HepG2 (cell line): ENCODE measurements at regions not wholly inside any gene's neighbourhood (a gene's known extent, or its start where the extent isn't known, plus 50 kb on each side); places are given as distances from the start of the nearest gene placed in this dataset.

ENCODE experiments used
- ATAC-seq: fragments of 200-7000 bp; cut with Tn5 transposase; 3 replicates; pipeline ENCODE4 v1.9.1; 2020; ENCODE audit warnings: mild to moderate bottlenecking, moderate library complexity
- BruUV-seq: library from RNA; stranded (reverse); fragments of 400-500 nt; replicated peaks from 2 replicates; lab custom pipeline; 2021; lab: Mats Ljungman, UMichigan
- CTCF ChIA-PET: fragments of 300-600 bp; formaldehyde crosslinking; extraction: SDS; loops from one replicate; lab custom pipeline; 2021; ENCODE audit warnings: low total read pairs, inconsistent platforms, low intra/inter-chr PET ratio; lab: Yijun Ruan, JAX
- POLR2A ChIA-PET: fragments of 350-600 bp; sonication (Branson Sonifier 250); formaldehyde crosslinking; loops from one replicate; lab custom pipeline; 2020; ENCODE audit warnings: antibody characterized with exemption, inconsistent platforms; lab: Yijun Ruan, JAX
- DNase-seq: peaks from one replicate; pipeline ENCODE4 v3.0.0-alpha.2; 2015; ENCODE audit warnings: low spot score
- FAIRE-seq: peaks from 3 replicates; lab custom pipeline; 2011; peaks lifted over from hg19 to GRCh38; lab: Jason Lieb, UNC
- H2AFZ ChIP-seq: one replicate; pipeline ENCODE4 v1.6.1; 2011; ENCODE audit warnings: low read length, inconsistent platforms
- H3K27ac ChIP-seq: fragments of 300-600 bp; 3 replicates; pipeline ENCODE4 v1.8.0; 2011; ENCODE audit warnings: mixed run types, mild to moderate bottlenecking, mixed read lengths, low read length, inconsistent platforms; ENCODE audit not compliant: insufficient read depth; ENCODE audit errors: extremely low read length
- H3K27me3 ChIP-seq, 2 experiments: fragments of 200-600 bp in 1 of 2; 2 replicates in 1 of 2; 3 replicates in 1 of 2; pipeline versions ENCODE4 v1.6.0 to v1.8.0; 2011; ENCODE audit warnings: low read length in 2 of 2, mild to moderate bottlenecking in 2 of 2, moderate library complexity in 2 of 2, inconsistent platforms in 1 of 2; ENCODE audit not compliant: insufficient read depth in 2 of 2, control insufficient read depth in 1 of 2
- H3K36me3 ChIP-seq, 2 experiments: fragments of 200-600 bp in 1 of 2; replicated peaks in 1 of 2; 2 replicates in 1 of 2; 3 replicates in 1 of 2; pipeline versions ENCODE4 v1.5.1 to v1.8.0; 2011; ENCODE audit warnings: low read length in 2 of 2, inconsistent platforms in 1 of 2; ENCODE audit not compliant: insufficient read depth in 2 of 2, control insufficient read depth in 1 of 2
- H3K4me1 ChIP-seq: 2 replicates; pipeline ENCODE4 v1.5.1; 2012; ENCODE audit warnings: low read length, inconsistent platforms; ENCODE audit not compliant: insufficient read depth
- H3K4me2 ChIP-seq: 2 replicates; pipeline ENCODE4 v1.6.0; 2011; ENCODE audit warnings: low read depth, low read length, inconsistent platforms
- H3K4me3 ChIP-seq, 3 experiments: fragments of 200-600 bp in 1 of 3; sonication (generic), shearing (Covaris generic) in 1 of 3; replicated peaks in 1 of 3; 2 replicates each; pipeline ENCODE4 v1.5.1; 2011 to 2016; ENCODE audit warnings: low read length in 3 of 3, inconsistent platforms in 2 of 3, low read depth in 2 of 3, mild to moderate bottlenecking in 2 of 3, control low read depth in 1 of 3, mixed read lengths in 1 of 3; ENCODE audit not compliant: insufficient read depth in 1 of 3
- H3K79me2 ChIP-seq: one replicate; pipeline ENCODE4 v1.6.1; 2011; ENCODE audit warnings: low read length, inconsistent platforms; ENCODE audit not compliant: insufficient read depth
- H3K9ac ChIP-seq: 2 replicates; pipeline ENCODE4 v1.6.0; 2011; ENCODE audit warnings: mild to moderate bottlenecking, low read depth, low read length, inconsistent platforms; ENCODE audit not compliant: insufficient read depth
- H3K9me3 ChIP-seq: 2 replicates; pipeline ENCODE4 v1.5.1; 2012; ENCODE audit warnings: mild to moderate bottlenecking, low read length
- H4K20me1 ChIP-seq: 2 replicates; pipeline ENCODE4 v1.6.0; 2011; ENCODE audit warnings: inconsistent platforms, mild to moderate bottlenecking, low read length, moderate library complexity; ENCODE audit not compliant: insufficient read depth
- ATF7-NPFF ChIP-seq: sonication (generic); formaldehyde crosslinking; IDR thresholded peaks from 2 replicates; pipeline ENCODE4 v1.8.1; 2023; ENCODE audit warnings: mild to moderate bottlenecking, low read depth, missing genetic modification reagents, moderate library complexity
- ATRX ChIP-seq: sonication (generic); formaldehyde crosslinking; IDR thresholded peaks from 2 replicates; pipeline ENCODE4 v1.4.0; 2020; ENCODE audit warnings: missing genetic modification reagents, borderline replicate concordance
- ELF4 ChIP-seq: sonication (generic); formaldehyde crosslinking; IDR thresholded peaks from 2 replicates; pipeline ENCODE4 v1.5.0; 2020; ENCODE audit warnings: missing genetic modification reagents, mild to moderate bottlenecking, moderate library complexity, borderline replicate concordance
- FUBP1 ChIP-seq: sonication (generic); formaldehyde crosslinking; IDR thresholded peaks from 2 replicates; pipeline ENCODE4 v1.5.1; 2020; ENCODE audit warnings: missing genetic modification reagents, mild to moderate bottlenecking, borderline replicate concordance
- HOXA9 ChIP-seq: sonication (generic); formaldehyde crosslinking; IDR thresholded peaks from 2 replicates; pipeline ENCODE4 v1.8.1; 2022; ENCODE audit warnings: missing genetic modification reagents, mild to moderate bottlenecking, moderate library complexity, borderline replicate concordance
- KAT8 ChIP-seq: IDR thresholded peaks from 2 replicates; pipeline ENCODE4 v1.6.1; 2016; ENCODE audit warnings: missing genetic modification reagents, missing compliant biosample characterization
- NAIF1 ChIP-seq: sonication (generic); formaldehyde crosslinking; IDR thresholded peaks from 2 replicates; pipeline ENCODE4 v1.5.0; 2020; ENCODE audit warnings: mild to moderate bottlenecking, missing genetic modification reagents, borderline replicate concordance
- NFYB ChIP-seq: sonication (generic); formaldehyde crosslinking; IDR thresholded peaks from 2 replicates; pipeline ENCODE4 v1.4.0; 2020; ENCODE audit warnings: missing genetic modification reagents
- RBFOX2 ChIP-seq: fragments of 200-400 bp; formaldehyde crosslinking; IDR thresholded peaks from 2 replicates; pipeline ENCODE4 v1.6.1; 2017; ENCODE audit warnings: low read depth, mild to moderate bottlenecking, low read length
- RXRA ChIP-seq: sonication (generic); formaldehyde crosslinking; IDR thresholded peaks from 2 replicates; pipeline ENCODE4 v1.5.1; 2020; ENCODE audit warnings: missing genetic modification reagents
- SIX1 ChIP-seq: sonication (generic); formaldehyde crosslinking; IDR thresholded peaks from 2 replicates; pipeline ENCODE4 v1.4.0; 2020; ENCODE audit warnings: missing genetic modification reagents, borderline replicate concordance
- SMAD9 ChIP-seq: sonication (generic); formaldehyde crosslinking; IDR thresholded peaks from 2 replicates; pipeline ENCODE4 v1.5.1; 2020; ENCODE audit warnings: mild to moderate bottlenecking, missing genetic modification reagents
- TFAP4 ChIP-seq: sonication (generic); IDR thresholded peaks from 2 replicates; pipeline ENCODE4 v1.6.1; 2016; ENCODE audit warnings: low read depth, borderline replicate concordance
- TOE1 ChIP-seq: sonication (generic); formaldehyde crosslinking; IDR thresholded peaks from 2 replicates; pipeline ENCODE4 v1.4.0; 2020; ENCODE audit warnings: mild to moderate bottlenecking, missing genetic modification reagents
- ZBTB8A ChIP-seq: sonication (generic); formaldehyde crosslinking; IDR thresholded peaks from 2 replicates; pipeline ENCODE4 v1.4.0; 2020; ENCODE audit warnings: mild to moderate bottlenecking, low read depth, missing genetic modification reagents, borderline replicate concordance
- ZNF235 ChIP-seq: sonication (generic); formaldehyde crosslinking; IDR thresholded peaks from 2 replicates; pipeline ENCODE4 v1.8.1; 2023; ENCODE audit warnings: mild to moderate bottlenecking, missing genetic modification reagents, borderline replicate concordance
- ZNF484 ChIP-seq: sonication (generic); formaldehyde crosslinking; IDR thresholded peaks from 2 replicates; pipeline ENCODE4 v1.5.1; 2020; ENCODE audit warnings: mild to moderate bottlenecking, low read depth, missing genetic modification reagents, borderline replicate concordance
- ZNF562 ChIP-seq: sonication (generic); formaldehyde crosslinking; IDR thresholded peaks from 2 replicates; pipeline ENCODE4 v1.8.0; 2022; ENCODE audit warnings: missing genetic modification reagents, borderline replicate concordance
- ZNF615 ChIP-seq: sonication (generic); formaldehyde crosslinking; IDR thresholded peaks from 2 replicates; pipeline ENCODE4 v1.5.0; 2020; ENCODE audit warnings: mild to moderate bottlenecking, missing genetic modification reagents, borderline replicate concordance
- WGBS: methylation state at CpG from one replicate; pipeline ENCODE4 v1.1.6; 2017; ENCODE audit warnings: low lambda C conversion rate; 5-methylcytosine and 5-hydroxymethylcytosine counted together
- in situ Hi-C: cut with HindIII; loops from 2 replicates; pipeline ENCODE4 v1.10.0; 2017; ENCODE audit warnings: low pct_unique_long_range_greater_than_20kb; ENCODE audit not compliant: extremely low pct_ligation_motif_present
- intact Hi-C: fragments of 100-400 bp; cut with micrococcal nuclease; formaldehyde crosslinking; loops from one replicate; pipeline ENCODE4 v1.10.0; 2022; ENCODE audit not compliant: unreplicated experiment
- TF ChIP-seq, protein P1 (sequence below): sonication (generic); formaldehyde crosslinking; IDR thresholded peaks from 2 replicates; pipeline ENCODE4 v1.4.0; 2020; ENCODE audit warnings: mild to moderate bottlenecking, missing genetic modification reagents

DNA sequence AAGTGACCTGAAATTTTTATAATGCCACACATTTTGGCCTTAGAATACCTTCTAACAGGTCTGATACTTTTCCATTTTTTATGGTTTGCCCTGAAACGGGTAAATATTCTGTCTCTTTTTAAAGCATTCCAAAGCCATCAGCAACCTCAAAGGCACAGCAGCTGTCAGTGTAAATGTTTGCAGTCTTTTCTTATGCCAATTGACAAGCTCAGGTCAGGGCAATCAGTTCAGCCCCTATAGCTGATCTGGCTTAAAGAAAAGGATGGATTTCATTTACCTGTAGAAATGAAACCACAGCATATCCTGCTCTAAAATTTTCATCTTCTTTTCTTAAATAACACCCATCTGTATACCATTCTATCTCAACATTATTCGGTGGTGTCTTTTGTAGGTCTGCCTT lies 453.6 kb downstream of the KDM5D start (continued):
- TF ChIP-seq ZNF615 (no peak), ELF4 (CRISPR knock-in tag) (no peak), TFAP4 (no peak), RXRA (no peak), RBFOX2 (no peak), NAIF1 (CRISPR knock-in tag) (no peak), SMAD9 (no peak)
- TF ChIP-seq, protein P1, sequence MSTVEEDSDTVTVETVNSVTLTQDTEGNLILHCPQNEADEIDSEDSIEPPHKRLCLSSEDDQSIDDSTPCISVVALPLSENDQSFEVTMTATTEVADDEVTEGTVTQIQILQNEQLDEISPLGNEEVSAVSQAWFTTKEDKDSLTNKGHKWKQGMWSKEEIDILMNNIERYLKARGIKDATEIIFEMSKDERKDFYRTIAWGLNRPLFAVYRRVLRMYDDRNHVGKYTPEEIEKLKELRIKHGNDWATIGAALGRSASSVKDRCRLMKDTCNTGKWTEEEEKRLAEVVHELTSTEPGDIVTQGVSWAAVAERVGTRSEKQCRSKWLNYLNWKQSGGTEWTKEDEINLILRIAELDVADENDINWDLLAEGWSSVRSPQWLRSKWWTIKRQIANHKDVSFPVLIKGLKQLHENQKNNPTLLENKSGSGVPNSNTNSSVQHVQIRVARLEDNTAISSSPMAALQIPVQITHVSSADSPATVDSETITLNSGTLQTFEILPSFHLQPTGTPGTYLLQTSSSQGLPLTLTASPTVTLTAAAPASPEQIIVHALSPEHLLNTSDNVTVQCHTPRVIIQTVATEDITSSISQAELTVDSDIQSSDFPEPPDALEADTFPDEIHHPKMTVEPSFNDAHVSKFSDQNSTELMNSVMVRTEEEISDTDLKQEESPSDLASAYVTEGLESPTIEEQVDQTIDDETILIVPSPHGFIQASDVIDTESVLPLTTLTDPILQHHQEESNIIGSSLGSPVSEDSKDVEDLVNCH (CRISPR knock-in tag): no peak

- in situ Hi-C loops (no loop called here), intact Hi-C loops (no loop called here)
- no peaks in the 10 kb centered on the region for H3K79me2 ChIP-seq
- no peaks in the 10 kb centered on the region for H3K27me3 ChIP-seq
- H3K4me1 ChIP-seq: no peaks in the 10 kb centered on the region
- no peak overlapping the region for H3K27ac ChIP-seq
- ChIA-PET CTCF (no interaction called here), POLR2A (no interaction called here)
- H3K9me3 ChIP-seq: peaks cover 6% of the 10 kb centered on the region; the same call in 1 of the 2 replicates
- no peak overlapping the region for H3K4me2 ChIP-seq
- no peak overlapping the region for H3K9ac ChIP-seq
- DNase-seq: no peak
- no peak for ATAC-seq
- no peak overlapping the region for H2AFZ ChIP-seq
- no TSS peak for BruUV-seq
- no peak for FAIRE-seq
- 0% methylated on average over 1 of the region's 1 CpG for WGBS
- H3K36me3 ChIP-seq: no peaks in the 10 kb centered on the region
- no peaks in the 10 kb centered on the region for H4K20me1 ChIP-seq
- no peak overlapping the region for H3K4me3 ChIP-seq
- TF ChIP-seq NFYB (CRISPR knock-in tag): no peak
- no peak for TF ChIP-seq ZNF235 (CRISPR knock-in tag)
- TF ChIP-seq SIX1 (CRISPR knock-in tag): no peak
- no peak for TF ChIP-seq ZNF484
- no peak for TF ChIP-seq TOE1 (CRISPR knock-in tag)
- TF ChIP-seq HOXA9 (CRISPR knock-in tag): no peak
- TF ChIP-seq ZNF562: no peak
- no peak for TF ChIP-seq ATRX
- TF ChIP-seq KAT8: no peak
- TF ChIP-seq FUBP1 (CRISPR knock-in tag): no peak
- no peak for TF ChIP-seq ATF7-NPFF (CRISPR knock-in tag)
- TF ChIP-seq ZBTB8A (CRISPR knock-in tag): no peak
Measured at GRCh38 chrY:19274076-19274475, 470.4 kb downstream of the KDM5D start.
